ENCODE measurements at regions not wholly inside any gene's neighbourhood (a gene's known extent, or its start where the extent isn't known, plus 50 kb on each side); places are given as distances from the start of the nearest gene placed in this dataset.

DNA sequence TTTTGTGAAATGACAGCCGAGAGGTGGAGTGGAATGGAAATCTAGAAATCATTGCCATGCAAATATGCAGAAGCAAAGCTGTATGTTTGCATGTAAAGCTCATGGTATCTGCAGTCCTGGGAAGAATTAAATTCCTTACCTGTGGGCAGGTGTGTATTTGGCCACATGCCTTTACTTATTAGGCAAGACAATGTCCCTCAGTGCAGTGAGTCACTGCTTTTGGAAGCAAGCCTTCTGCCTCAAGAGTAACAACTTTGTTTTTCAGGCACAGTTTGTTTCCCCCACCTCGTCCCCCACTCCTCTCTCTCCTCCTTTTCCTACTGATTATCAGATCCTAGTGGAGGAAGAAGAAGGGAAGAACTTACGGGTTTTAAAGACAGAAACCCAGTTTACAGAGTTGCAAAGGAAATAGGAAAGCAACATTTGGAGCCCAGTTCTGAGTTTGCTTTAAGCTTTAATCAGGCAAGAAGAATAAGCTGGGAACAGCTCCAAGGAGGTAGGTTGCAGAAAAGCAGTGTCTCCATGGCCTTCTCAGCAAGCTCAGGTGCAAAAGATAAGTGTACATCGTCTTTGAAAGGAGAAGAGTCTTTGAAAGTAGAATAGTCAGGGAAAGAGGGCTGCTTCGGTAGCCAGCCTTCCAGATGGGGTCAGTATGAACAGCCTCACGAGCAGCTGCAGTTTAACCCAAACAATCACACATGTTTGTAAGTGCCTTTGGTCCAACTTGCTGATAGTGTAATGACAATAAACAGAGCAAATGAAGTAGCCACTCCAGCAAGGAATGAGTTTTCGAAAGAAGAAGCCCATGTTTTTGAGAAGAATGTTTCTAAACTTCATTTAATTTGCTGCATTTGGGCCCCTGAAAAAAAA is 190.1 kb downstream of the KLF5 start:
- no peak overlapping the region for H3K4me3 ChIP-seq
- no peaks in the 10 kb centered on the region for H3K36me3 ChIP-seq
- peaks cover 0 to 5% of the 10 kb centered on the region in 2 donors for H3K4me1 ChIP-seq (ENCODE audit: control insufficient read depth in 1 of 2, low read depth in 2 of 2)
- DNase-seq (ENCODE audit: low spot score): no peak
- no peak for TF ChIP-seq CTCF (IDR thresholded peaks at IDR 0.05)
- no peak for ATAC-seq (ENCODE audit: insufficient number of reproducible peaks, low FRiP score, low read depth)
- H3K27ac ChIP-seq: no peak overlapping the region
- no peaks in the 10 kb centered on the region for H3K9me3 ChIP-seq
- H3K27me3 ChIP-seq (replicated peaks; ENCODE audit: insufficient read depth): no peaks in the 10 kb centered on the region

DNA sequence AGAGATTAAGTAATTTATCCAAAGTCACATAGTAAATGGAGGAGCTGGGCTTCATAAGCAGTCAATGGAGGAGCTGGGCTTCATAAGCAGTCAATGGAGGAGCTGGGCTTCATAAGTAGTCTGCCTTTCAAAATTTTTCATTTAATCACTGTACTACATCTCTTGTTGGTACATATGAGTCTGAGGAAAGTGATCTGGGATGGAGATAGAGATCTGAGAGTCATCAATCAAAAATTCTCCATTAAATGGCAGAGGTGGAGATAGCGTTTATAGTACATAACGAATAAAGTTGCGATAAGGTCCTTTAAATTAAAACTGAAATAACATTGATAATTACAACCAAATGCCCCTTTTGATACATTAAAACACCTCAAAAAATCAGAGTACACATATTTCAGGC is 189.3 kb downstream of the KLF5 start:
- peaks cover 0 to 5% of the 10 kb centered on the region in 2 donors for H3K4me1 ChIP-seq (ENCODE audit: control insufficient read depth in 1 of 2, low read depth in 2 of 2)
- no peaks in the 10 kb centered on the region for H3K27me3 ChIP-seq (replicated peaks; ENCODE audit: insufficient read depth)
- DNase-seq (ENCODE audit: low spot score) (no peak), ATAC-seq (ENCODE audit: insufficient number of reproducible peaks, low FRiP score, low read depth) (no peak)
- H3K9me3 ChIP-seq: no peaks in the 10 kb centered on the region
- TF ChIP-seq CTCF (IDR thresholded peaks at IDR 0.05): no peak
- no peak overlapping the region for H3K27ac ChIP-seq
- H3K4me3 ChIP-seq: no peak overlapping the region
- no peaks in the 10 kb centered on the region for H3K36me3 ChIP-seq

- ATAC-seq (ENCODE audit: insufficient number of reproducible peaks, low FRiP score, low read depth) (no peak), DNase-seq (ENCODE audit: low spot score) (no peak)
Observed at GRCh38 chr13:73245246-73245645, 186.4 kb downstream of the KLF5 start.

GRCh38 chr13:73244467-73244866 is 185.7 kb downstream of the KLF5 start:
- no peak for TF ChIP-seq CTCF (IDR thresholded peaks at IDR 0.05)
- H3K4me1 ChIP-seq (ENCODE audit: control insufficient read depth in 1 of 2, low read depth in 2 of 2): no peaks in the 10 kb centered on the region
- DNase-seq (ENCODE audit: low spot score) (no peak), ATAC-seq (ENCODE audit: insufficient number of reproducible peaks, low FRiP score, low read depth) (no peak)
- H3K9me3 ChIP-seq: no peaks in the 10 kb centered on the region
- H3K36me3 ChIP-seq: no peaks in the 10 kb centered on the region
- no peak overlapping the region for H3K27ac ChIP-seq
- no peaks in the 10 kb centered on the region for H3K27me3 ChIP-seq (replicated peaks; ENCODE audit: insufficient read depth)
- H3K4me3 ChIP-seq: no peak overlapping the region

More at GRCh38 chr13:73245246-73245645, 186.4 kb downstream of the KLF5 start:
- TF ChIP-seq CTCF (IDR thresholded peaks at IDR 0.05): no peak
- Histone ChIP-seq H3K9me3 (no peaks in the 10 kb centered on the region), H3K27ac (no peak overlapping the region), H3K4me3 (no peak overlapping the region), H3K4me1 (ENCODE audit: control insufficient read depth in 1 of 2, low read depth in 2 of 2) (no peaks in the 10 kb centered on the region), H3K36me3 (no peaks in the 10 kb centered on the region), H3K27me3 (replicated peaks; ENCODE audit: insufficient read depth) (no peaks in the 10 kb centered on the region)

GRCh38 chr13:73242515-73243015 is 183.8 kb downstream of the KLF5 start:
- Histone ChIP-seq H3K36me3 (no peaks in the 10 kb centered on the region), H3K27me3 (replicated peaks; ENCODE audit: insufficient read depth) (no peaks in the 10 kb centered on the region), H3K4me1 (ENCODE audit: control insufficient read depth in 1 of 2, low read depth in 2 of 2) (no peaks in the 10 kb centered on the region), H3K4me3 (no peak overlapping the region), H3K27ac (no peak overlapping the region), H3K9me3 (no peaks in the 10 kb centered on the region)
- ATAC-seq (ENCODE audit: insufficient number of reproducible peaks, low FRiP score, low read depth) (no peak), DNase-seq (ENCODE audit: low spot score) (no peak)
- no peak for TF ChIP-seq CTCF (IDR thresholded peaks at IDR 0.05)
